ENCODE measurements at regions not wholly inside any gene's neighbourhood (a gene's known extent, or its start where the extent isn't known, plus 50 kb on each side); places are given as distances from the start of the nearest gene placed in this dataset.

DNA sequence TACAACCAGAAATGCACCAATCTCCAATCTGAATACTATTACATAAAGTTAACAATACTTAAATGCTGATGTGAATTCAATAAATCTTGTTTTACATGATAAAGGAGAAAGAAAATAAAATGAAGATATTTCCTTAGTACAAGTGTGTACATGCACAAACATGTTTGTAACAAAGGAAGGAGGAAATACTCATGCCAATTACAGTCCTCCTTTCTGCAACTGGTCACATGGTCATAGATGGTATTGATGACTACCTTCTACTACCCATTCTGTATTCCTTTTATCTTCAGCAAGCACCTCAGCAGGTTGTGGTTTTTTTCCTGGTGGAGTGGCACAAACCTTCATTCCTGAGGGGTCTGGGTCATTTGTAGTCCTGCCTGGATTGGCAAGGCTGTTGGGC is 214.2 kb upstream of the GUCY1A2 start:
- no peak for DNase-seq
- Mint-ChIP-seq H3K27me3 (ENCODE audit: unreplicated experiment) (no peaks in the 10 kb centered on the region), H3K4me1 (ENCODE audit: low read depth, unreplicated experiment) (no peaks in the 10 kb centered on the region), H3K27ac (ENCODE audit: unreplicated experiment) (no peak overlapping the region), H3K36me3 (ENCODE audit: insufficient read depth, unreplicated experiment) (no peaks in the 10 kb centered on the region), H3K4me3 (ENCODE audit: low read depth, unreplicated experiment) (no peak overlapping the region), H3K9me3 (ENCODE audit: low read depth, unreplicated experiment) (peaks cover 2% of the 10 kb centered on the region)
- BruUV-seq (replicated peaks), result no TSS peak
- intact Hi-C loops (cut with micrococcal nuclease; ENCODE audit: unreplicated experiment), result no loop called here
- CTCF ChIA-PET, result no interaction called here
- no peak for TF ChIP-seq CTCF (IDR thresholded peaks at IDR 0.05; ENCODE audit: unreplicated experiment)

DNA sequence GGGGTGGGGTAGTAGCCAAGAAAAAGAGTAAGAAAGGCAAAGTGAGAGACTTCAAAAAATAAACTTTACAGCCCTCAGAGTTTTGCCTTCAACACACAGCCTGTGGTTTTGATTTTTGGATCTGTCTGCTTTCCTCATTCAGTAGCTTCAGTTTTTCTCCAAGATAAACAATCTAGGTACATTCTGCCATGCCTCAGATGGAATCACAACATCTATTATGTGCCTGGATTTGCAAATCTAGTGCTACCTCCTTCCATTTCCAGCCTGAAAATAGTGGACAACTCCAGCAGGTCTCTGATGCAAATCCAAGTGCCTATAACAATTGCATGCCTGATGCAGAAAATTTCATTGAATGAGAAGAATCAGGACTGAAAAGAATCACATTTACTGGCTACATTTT is 206.6 kb upstream of the GUCY1A2 start:
- Mint-ChIP-seq H3K4me1 (ENCODE audit: low read depth, unreplicated experiment) (peaks cover 5% of the 10 kb centered on the region), H3K36me3 (ENCODE audit: insufficient read depth, unreplicated experiment) (no peaks in the 10 kb centered on the region), H3K4me3 (ENCODE audit: low read depth, unreplicated experiment) (no peak overlapping the region), H3K27me3 (ENCODE audit: unreplicated experiment) (no peaks in the 10 kb centered on the region), H3K9me3 (ENCODE audit: low read depth, unreplicated experiment) (peaks cover 2% of the 10 kb centered on the region), H3K27ac (ENCODE audit: unreplicated experiment) (no peak overlapping the region)
- DNase-seq, result no peak
- intact Hi-C loops (cut with micrococcal nuclease; ENCODE audit: unreplicated experiment), result no loop called here
- CTCF ChIA-PET, result no interaction called here
- no peak for TF ChIP-seq CTCF (IDR thresholded peaks at IDR 0.05; ENCODE audit: unreplicated experiment)
- BruUV-seq (replicated peaks), result no TSS peak

- Mint-ChIP-seq H3K4me1 (ENCODE audit: low read depth, unreplicated experiment) (peaks cover 5% of the 10 kb centered on the region), H3K4me3 (ENCODE audit: low read depth, unreplicated experiment) (no peak overlapping the region), H3K27ac (ENCODE audit: unreplicated experiment) (no peak overlapping the region), H3K27me3 (ENCODE audit: unreplicated experiment) (no peaks in the 10 kb centered on the region), H3K9me3 (ENCODE audit: low read depth, unreplicated experiment) (no peaks in the 10 kb centered on the region), H3K36me3 (ENCODE audit: insufficient read depth, unreplicated experiment) (no peaks in the 10 kb centered on the region)
- intact Hi-C loops (cut with micrococcal nuclease; ENCODE audit: unreplicated experiment), result no loop called here
- CTCF ChIA-PET, result no interaction called here
- no TSS peak for BruUV-seq (replicated peaks)
- TF ChIP-seq CTCF (IDR thresholded peaks at IDR 0.05; ENCODE audit: unreplicated experiment), result no peak
- DNase-seq, result no peak
Measured at GRCh38 chr11:107222916-107223460, 204.7 kb upstream of the GUCY1A2 start.

DNA sequence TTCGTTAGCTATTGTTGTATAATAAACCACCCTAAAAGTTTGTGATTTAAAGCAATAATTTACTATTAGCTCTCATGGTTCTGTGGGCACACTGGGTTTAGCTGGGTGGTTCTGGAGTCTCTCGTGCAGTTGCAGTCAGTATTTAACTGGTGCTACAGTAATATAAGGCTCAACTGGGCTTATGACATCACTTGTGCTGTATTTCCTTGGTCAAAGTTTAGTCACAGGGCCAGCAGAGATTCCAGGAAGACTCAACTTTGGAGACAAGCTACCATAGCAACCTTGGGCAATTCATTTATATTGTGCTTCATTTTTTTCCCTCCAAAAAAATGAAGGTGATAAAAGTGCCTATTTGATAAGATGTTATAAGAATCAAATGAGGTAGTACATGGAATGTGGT is 204.2 kb upstream of the GUCY1A2 start:
- DNase-seq, result no peak
- no TSS peak for BruUV-seq (replicated peaks)
- Mint-ChIP-seq H3K27ac (ENCODE audit: unreplicated experiment) (no peak overlapping the region), H3K4me3 (ENCODE audit: low read depth, unreplicated experiment) (no peak overlapping the region), H3K4me1 (ENCODE audit: low read depth, unreplicated experiment) (peaks cover 5% of the 10 kb centered on the region), H3K27me3 (ENCODE audit: unreplicated experiment) (no peaks in the 10 kb centered on the region), H3K9me3 (ENCODE audit: low read depth, unreplicated experiment) (no peaks in the 10 kb centered on the region), H3K36me3 (ENCODE audit: insufficient read depth, unreplicated experiment) (no peaks in the 10 kb centered on the region)
- intact Hi-C loops (cut with micrococcal nuclease; ENCODE audit: unreplicated experiment), result no loop called here
- CTCF ChIA-PET, result interaction anchor here (0.6 kb wide), 1 partner anchor 26 kb away, joined by 3 read pairs; no protein-coding TSS in a partner anchor
- no peak for TF ChIP-seq CTCF (IDR thresholded peaks at IDR 0.05; ENCODE audit: unreplicated experiment)
